C4-2B (cell line): ENCODE measurements at regions not wholly inside any gene's neighbourhood (a gene's known extent, or its start where the extent isn't known, plus 50 kb on each side); places are given as distances from the start of the nearest gene placed in this dataset.

Experiments used
- CTCF ChIP-seq: fragments of 450-650 bp; conservative IDR thresholded peaks from 2 replicates; pipeline ENCODE4 v1.5.1; 2017; ENCODE audit warnings: mild to moderate bottlenecking
- ZFX ChIP-seq: fragments of 450-650 bp; IDR thresholded peaks from 2 replicates; pipeline ENCODE4 v1.6.1; 2017

- TF ChIP-seq CTCF (no peak), ZFX (no peak)
Observed at GRCh38 chr14:44785096-44785495, 176.7 kb downstream of the KLHL28 start.
